Tibial artery (tissue), 4 donors: ENCODE measurements at regions not wholly inside any gene's neighbourhood (a gene's known extent, or its start where the extent isn't known, plus 50 kb on each side); places are given as distances from the start of the nearest gene placed in this dataset.

Experiments
- DNase-seq, 2 donors: peaks; one replicate each; pipeline ENCODE4 v3.0.0-alpha.2; 2019
- H3K27ac ChIP-seq, 2 donors: fragments of 200-600 bp; sonication (generic) in 1 of 2; 1 replicate in 1 of 2; 2 replicates in 1 of 2; pipeline ENCODE4 v1.5.1; 2018 to 2019; ENCODE audit warnings: mild to moderate bottlenecking in 1 of 2
- H3K27me3 ChIP-seq, 2 donors: fragments of 200-600 bp; sonication (generic) in 1 of 2; one replicate each; pipeline versions ENCODE4 v1.5.1 to v1.6.0; 2016 to 2019
- H3K36me3 ChIP-seq, 3 donors: fragments of 200-600 bp; sonication (generic) in 2 of 3; one replicate each; pipeline ENCODE4 v1.5.1; 2016 to 2019; ENCODE audit warnings: mild to moderate bottlenecking in 2 of 3
- H3K4me1 ChIP-seq, 4 donors: fragments of 200-600 bp; sonication (generic) in 2 of 4; 1 replicate in 3 of 4; 2 replicates in 1 of 4; pipeline ENCODE4 v1.5.1; 2016 to 2019
- H3K4me3 ChIP-seq, 2 donors: fragments of 200-600 bp; sonication (generic) in 1 of 2; 1 replicate in 1 of 2; 2 replicates in 1 of 2; pipeline ENCODE4 v1.5.1; 2018 to 2019; ENCODE audit warnings: mild to moderate bottlenecking in 2 of 2
- H3K9me3 ChIP-seq, 3 donors: fragments of 200-600 bp; sonication (generic) in 1 of 3; one replicate each; pipeline ENCODE4 v1.5.1; 2016 to 2019
- CTCF ChIP-seq, 2 experiments: fragments of 200-600 bp in 1 of 2; fragments of 450-650 bp in 1 of 2; IDR thresholded peaks; one replicate each; pipeline ENCODE4 v1.5.1; 2017 to 2019; ENCODE audit warnings: antibody characterized with exemption in 2 of 2, mild to moderate bottlenecking in 1 of 2, moderate library complexity in 1 of 2
- intact Hi-C: fragments of 100-400 bp; cut with DNase I; formaldehyde crosslinking; loops from one replicate; pipeline ENCODE4 v1.15.0; 2023; ENCODE audit warnings: low total_unique reads

GRCh38 chr14:85054178-85054577, 475.8 kb upstream of the FLRT2 start:
- intact Hi-C loops: no loop called here
- no peak for TF ChIP-seq CTCF (IDR thresholded peaks at IDR 0.05)

GRCh38 chr14:85056267-85056666, 473.7 kb upstream of the FLRT2 start:
- H3K4me1 ChIP-seq: no peaks in the 10 kb centered on the region
- H3K36me3 ChIP-seq: no peaks in the 10 kb centered on the region
- peaks cover 0 to 5% (median 0%) of the 10 kb centered on the region in 3 donors for H3K9me3 ChIP-seq
- intact Hi-C loops: no loop called here
- H3K27me3 ChIP-seq: no peaks in the 10 kb centered on the region
- no peak overlapping the region for H3K4me3 ChIP-seq
- no peak for DNase-seq
- TF ChIP-seq CTCF (IDR thresholded peaks at IDR 0.05): no peak
- no peak overlapping the region for H3K27ac ChIP-seq

More at GRCh38 chr14:85054178-85054577, 475.8 kb upstream of the FLRT2 start:
- DNase-seq: no peak
- H3K9me3 ChIP-seq: peaks cover 0 to 5% (median 0%) of the 10 kb centered on the region in 3 donors
- H3K4me1 ChIP-seq: no peaks in the 10 kb centered on the region
- no peak overlapping the region for H3K4me3 ChIP-seq
- H3K27me3 ChIP-seq: no peaks in the 10 kb centered on the region
- no peak overlapping the region for H3K27ac ChIP-seq
- H3K36me3 ChIP-seq: no peaks in the 10 kb centered on the region

GRCh38 chr14:85057221-85057620, 472.7 kb upstream of the FLRT2 start:
- no peak for DNase-seq
- Histone ChIP-seq H3K4me1 (no peaks in the 10 kb centered on the region), H3K36me3 (no peaks in the 10 kb centered on the region), H3K27me3 (no peaks in the 10 kb centered on the region), H3K9me3 (peaks cover 0 to 5% (median 0%) of the 10 kb centered on the region in 3 donors), H3K4me3 (no peak overlapping the region), H3K27ac (no peak overlapping the region)
- TF ChIP-seq CTCF (IDR thresholded peaks at IDR 0.05): no peak
- intact Hi-C loops: no loop called here

- no peak overlapping the region for H3K4me3 ChIP-seq
- no peaks in the 10 kb centered on the region for H3K36me3 ChIP-seq
- H3K9me3 ChIP-seq: peaks cover 0 to 5% (median 0%) of the 10 kb centered on the region in 3 donors
- H3K4me1 ChIP-seq: no peaks in the 10 kb centered on the region
- H3K27me3 ChIP-seq: no peaks in the 10 kb centered on the region
- intact Hi-C loops: no loop called here
- TF ChIP-seq CTCF (IDR thresholded peaks at IDR 0.05): no peak
- no peak overlapping the region for H3K27ac ChIP-seq
- no peak for DNase-seq
Observed at GRCh38 chr14:85058150-85058549, 471.8 kb upstream of the FLRT2 start.

- DNase-seq: no peak
- Histone ChIP-seq H3K27ac (no peak overlapping the region), H3K9me3 (no peaks in the 10 kb centered on the region), H3K36me3 (no peaks in the 10 kb centered on the region), H3K4me1 (no peaks in the 10 kb centered on the region), H3K4me3 (no peak overlapping the region), H3K27me3 (no peaks in the 10 kb centered on the region)
- TF ChIP-seq CTCF (IDR thresholded peaks at IDR 0.05): no peak
- intact Hi-C loops: no loop called here
Observed at GRCh38 chr14:85060121-85060520, 469.8 kb upstream of the FLRT2 start.

- H3K27me3 ChIP-seq: no peaks in the 10 kb centered on the region
- no peak overlapping the region for H3K27ac ChIP-seq
- no peak overlapping the region for H3K4me3 ChIP-seq
- H3K9me3 ChIP-seq: no peaks in the 10 kb centered on the region
- no peak for TF ChIP-seq CTCF (IDR thresholded peaks at IDR 0.05)
- no peaks in the 10 kb centered on the region for H3K4me1 ChIP-seq
- H3K36me3 ChIP-seq: no peaks in the 10 kb centered on the region
- DNase-seq: no peak
- intact Hi-C loops: no loop called here
Observed at GRCh38 chr14:85061256-85061655, 468.7 kb upstream of the FLRT2 start.
